ENCODE measurements at regions not wholly inside any gene's neighbourhood (a gene's known extent, or its start where the extent isn't known, plus 50 kb on each side); places are given as distances from the start of the nearest gene placed in this dataset.
A peak's percentile ranks its signal among the peaks of the same experiment; 100 is the strongest.

DNA sequence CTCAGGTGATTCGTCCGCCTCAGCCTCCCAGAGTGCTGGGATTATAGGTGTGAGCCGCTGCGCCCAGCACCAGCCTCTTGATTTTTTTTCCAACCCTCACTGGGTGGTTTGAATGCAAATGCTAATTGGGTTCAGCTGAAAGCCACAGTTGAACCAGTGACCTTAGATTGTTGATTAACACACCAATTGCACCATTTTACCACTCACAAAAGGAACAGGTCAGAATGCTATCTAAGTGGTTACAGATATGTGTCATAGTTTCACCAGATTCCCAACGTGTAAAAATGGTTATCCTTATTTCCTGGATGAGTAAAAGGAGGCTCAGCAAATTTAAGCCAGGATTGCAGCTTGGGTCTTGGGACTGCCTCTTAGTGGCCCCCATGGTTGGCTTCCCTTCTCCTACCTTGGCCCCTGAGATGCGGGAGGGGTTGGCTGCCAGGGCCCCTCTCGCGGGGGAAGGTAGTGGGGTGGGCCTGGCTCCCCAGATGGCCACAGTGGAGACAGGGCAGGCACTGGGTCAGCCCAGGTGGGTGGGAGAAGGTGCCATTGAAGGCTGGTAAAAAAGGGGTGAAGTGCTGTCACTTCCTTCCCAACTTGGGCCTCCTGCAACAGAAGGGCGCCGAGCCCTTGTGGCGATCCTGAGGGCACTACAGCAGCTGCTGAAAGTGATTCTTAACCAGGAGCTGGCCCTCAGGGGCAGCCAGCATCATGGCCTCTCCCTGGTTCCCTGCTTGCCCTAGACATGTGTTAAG, 164.9 kb upstream of the HAAO start:
- H2AFZ ChIP-seq: no peak overlapping the region
- H3K36me3 ChIP-seq (replicated peaks; ENCODE audit: insufficient read depth, low read depth): no peaks in the 10 kb centered on the region
- H3K9me2 ChIP-seq (replicated peaks; ENCODE audit: insufficient read depth): no peaks in the 10 kb centered on the region
- H3K27ac ChIP-seq: peak overlapping the region; percentile 91
- no peaks in the 10 kb centered on the region for H4K20me1 ChIP-seq (ENCODE audit: insufficient read depth, poor library complexity, severe bottlenecking)
- H3K4me1 ChIP-seq (ENCODE audit: insufficient read depth): peaks cover 57% of the 10 kb centered on the region
- TF ChIP-seq, protein P1, sequence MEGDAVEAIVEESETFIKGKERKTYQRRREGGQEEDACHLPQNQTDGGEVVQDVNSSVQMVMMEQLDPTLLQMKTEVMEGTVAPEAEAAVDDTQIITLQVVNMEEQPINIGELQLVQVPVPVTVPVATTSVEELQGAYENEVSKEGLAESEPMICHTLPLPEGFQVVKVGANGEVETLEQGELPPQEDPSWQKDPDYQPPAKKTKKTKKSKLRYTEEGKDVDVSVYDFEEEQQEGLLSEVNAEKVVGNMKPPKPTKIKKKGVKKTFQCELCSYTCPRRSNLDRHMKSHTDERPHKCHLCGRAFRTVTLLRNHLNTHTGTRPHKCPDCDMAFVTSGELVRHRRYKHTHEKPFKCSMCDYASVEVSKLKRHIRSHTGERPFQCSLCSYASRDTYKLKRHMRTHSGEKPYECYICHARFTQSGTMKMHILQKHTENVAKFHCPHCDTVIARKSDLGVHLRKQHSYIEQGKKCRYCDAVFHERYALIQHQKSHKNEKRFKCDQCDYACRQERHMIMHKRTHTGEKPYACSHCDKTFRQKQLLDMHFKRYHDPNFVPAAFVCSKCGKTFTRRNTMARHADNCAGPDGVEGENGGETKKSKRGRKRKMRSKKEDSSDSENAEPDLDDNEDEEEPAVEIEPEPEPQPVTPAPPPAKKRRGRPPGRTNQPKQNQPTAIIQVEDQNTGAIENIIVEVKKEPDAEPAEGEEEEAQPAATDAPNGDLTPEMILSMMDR (IDR thresholded peaks at IDR 0.05; ENCODE audit: poor library complexity): no peak
- no peak for TF ChIP-seq EZH2phosphoT487 (IDR thresholded peaks at IDR 0.05; ENCODE audit: low read depth, severe bottlenecking, unreplicated experiment)
- no peak for TF ChIP-seq EZH2 (IDR thresholded peaks at IDR 0.05; ENCODE audit: borderline replicate concordance)
- H3K9me3 ChIP-seq (ENCODE audit: low read depth): no peaks in the 10 kb centered on the region
- peak; percentile 58 for DNase-seq (ENCODE audit: low spot score)
- no peak overlapping the region for H3K4me2 ChIP-seq
- 69% methylated on average over 11 of the region's 11 CpGs for WGBS (ENCODE audit: low lambda C conversion rate, missing lambda C conversion rate)
- no peaks in the 10 kb centered on the region for H3K27me3 ChIP-seq
- H3K4me3 ChIP-seq: no peak overlapping the region
- no peaks in the 10 kb centered on the region for H3K79me2 ChIP-seq

DNA sequence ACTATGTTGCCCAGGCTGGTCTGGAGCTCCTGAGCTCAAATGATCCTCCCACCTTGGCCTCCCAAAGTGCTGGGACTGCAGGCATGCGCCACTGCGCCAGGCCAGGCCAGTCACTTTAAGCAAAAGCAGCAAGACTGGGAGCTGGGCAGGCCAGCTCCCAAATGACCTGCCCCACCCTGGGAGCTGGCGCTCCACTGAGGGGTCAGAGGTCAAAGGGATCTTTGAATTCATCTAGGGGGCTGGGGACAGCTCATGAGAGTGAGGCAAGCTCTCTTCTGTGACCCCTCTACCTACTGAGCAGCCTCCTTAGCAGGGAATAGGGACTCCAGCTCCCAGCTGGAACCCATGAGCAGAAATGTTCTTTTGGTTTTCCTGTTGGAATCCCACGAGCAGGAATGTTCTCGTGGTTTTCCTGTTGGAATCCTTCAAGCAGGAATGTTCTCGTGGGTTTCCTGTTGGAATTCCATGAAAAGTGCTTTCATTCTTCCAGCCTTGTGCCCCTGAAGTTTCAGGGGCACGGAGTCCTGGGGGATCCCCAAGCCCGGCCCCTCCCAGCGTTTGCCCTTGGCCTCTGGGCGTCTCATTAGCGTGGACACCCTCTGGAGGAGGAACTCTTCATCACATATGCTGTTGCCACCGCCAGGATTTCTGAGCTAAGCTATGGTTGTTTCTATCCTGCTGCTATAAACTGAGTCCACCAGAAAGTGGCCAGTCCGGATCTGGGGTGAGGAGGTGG, 162.0 kb upstream of the HAAO start:
- no peaks in the 10 kb centered on the region for H3K27me3 ChIP-seq
- no peak for DNase-seq (ENCODE audit: low spot score)
- peaks cover 39% of the 10 kb centered on the region for H3K4me1 ChIP-seq (ENCODE audit: insufficient read depth)
- H2AFZ ChIP-seq: no peak overlapping the region
- 84% methylated on average over 13 of the region's 13 CpGs for WGBS (ENCODE audit: low lambda C conversion rate, missing lambda C conversion rate)
- no peak overlapping the region for H3K4me2 ChIP-seq
- no peak overlapping the region for H3K4me3 ChIP-seq
- H4K20me1 ChIP-seq (ENCODE audit: insufficient read depth, poor library complexity, severe bottlenecking): no peaks in the 10 kb centered on the region
- no peak overlapping the region for H3K27ac ChIP-seq
- H3K9me3 ChIP-seq (ENCODE audit: low read depth): no peaks in the 10 kb centered on the region
- TF ChIP-seq EZH2phosphoT487 (IDR thresholded peaks at IDR 0.05; ENCODE audit: low read depth, severe bottlenecking, unreplicated experiment): no peak
- no peak for TF ChIP-seq EZH2 (IDR thresholded peaks at IDR 0.05; ENCODE audit: borderline replicate concordance)
- TF ChIP-seq, protein P1 (IDR thresholded peaks at IDR 0.05; ENCODE audit: poor library complexity): no peak
- no peaks in the 10 kb centered on the region for H3K9me2 ChIP-seq (replicated peaks; ENCODE audit: insufficient read depth)
- no peaks in the 10 kb centered on the region for H3K79me2 ChIP-seq
- H3K36me3 ChIP-seq (replicated peaks; ENCODE audit: insufficient read depth, low read depth): no peaks in the 10 kb centered on the region

DNA sequence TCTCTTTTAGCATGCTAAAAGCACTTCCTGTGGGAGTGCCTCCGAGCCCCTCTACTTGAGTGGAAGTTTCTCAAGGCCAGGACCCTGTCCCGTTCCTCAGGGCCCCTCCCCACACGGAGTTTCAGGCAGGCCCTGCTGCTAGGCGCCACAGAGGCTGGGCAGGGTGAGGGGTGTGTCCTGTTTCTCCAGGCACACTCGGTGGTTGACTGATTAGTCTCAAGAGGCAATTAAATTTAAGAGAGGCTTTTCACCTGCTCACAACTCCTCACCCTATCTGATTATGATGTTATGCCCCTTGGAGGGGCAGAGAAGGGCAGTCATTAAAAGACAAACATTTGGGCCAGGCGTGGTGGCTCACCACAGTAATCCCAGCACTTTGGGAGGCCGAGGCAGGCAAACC, 160.8 kb upstream of the HAAO start:
- Histone ChIP-seq H3K9me2 (replicated peaks; ENCODE audit: insufficient read depth) (no peaks in the 10 kb centered on the region), H3K27me3 (no peaks in the 10 kb centered on the region), H2AFZ (no peak overlapping the region), H4K20me1 (ENCODE audit: insufficient read depth, poor library complexity, severe bottlenecking) (no peaks in the 10 kb centered on the region), H3K4me3 (no peak overlapping the region), H3K36me3 (replicated peaks; ENCODE audit: insufficient read depth, low read depth) (no peaks in the 10 kb centered on the region), H3K4me2 (no peak overlapping the region), H3K4me1 (ENCODE audit: insufficient read depth) (peaks cover 28% of the 10 kb centered on the region), H3K9me3 (ENCODE audit: low read depth) (no peaks in the 10 kb centered on the region), H3K27ac (no peak overlapping the region), H3K79me2 (no peaks in the 10 kb centered on the region)
- TF ChIP-seq EZH2 (IDR thresholded peaks at IDR 0.05; ENCODE audit: borderline replicate concordance) (no peak), EZH2phosphoT487 (IDR thresholded peaks at IDR 0.05; ENCODE audit: low read depth, severe bottlenecking, unreplicated experiment) (no peak)
- TF ChIP-seq, protein P1 (IDR thresholded peaks at IDR 0.05; ENCODE audit: poor library complexity): no peak
- no peak for DNase-seq (ENCODE audit: low spot score)
- 71% methylated on average over 7 of the region's 7 CpGs for WGBS (ENCODE audit: low lambda C conversion rate, missing lambda C conversion rate)
